ENCODE measurements at regions not wholly inside any gene's neighbourhood (a gene's known extent, or its start where the extent isn't known, plus 50 kb on each side); places are given as distances from the start of the nearest gene placed in this dataset.

- no peaks in the 10 kb centered on the region for H4K20me1 ChIP-seq (ENCODE audit: insufficient read depth, low read length)
- intact Hi-C loops (cut with micrococcal nuclease) = no loop called here
- Mint-ChIP-seq H3K4me3 (no peak overlapping the region), H3K27me3 (ENCODE audit: low read depth in 3 of 3) (peaks cover 0 to 2% (median 0%) of the 10 kb centered on the region in 3 donors), H3K36me3 (no peaks in the 10 kb centered on the region), H3K9me3 (peaks cover 0 to 10% (median 3%) of the 10 kb centered on the region in 7 donors), H3K4me1 (no peaks in the 10 kb centered on the region), H3K27ac (no peak overlapping the region)
- no peaks in the 10 kb centered on the region for H3K27me3 ChIP-seq (ENCODE audit: control insufficient read depth in 2 of 2, insufficient read depth in 2 of 2, low read length in 2 of 2)
- H3K4me2 ChIP-seq (replicated peaks; ENCODE audit: extremely low read depth, low read length, poor library complexity, severe bottlenecking) = no peak overlapping the region
- no peaks in the 10 kb centered on the region for H3K9me3 ChIP-seq (replicated peaks in 1 of 2; ENCODE audit: control insufficient read depth in 1 of 2, insufficient read depth in 1 of 2, low read length in 2 of 2)
- no peak overlapping the region for H2AFZ ChIP-seq (ENCODE audit: insufficient read depth, low read depth, low read length, poor library complexity, severe bottlenecking)
- DNase-seq = no peak
- no peak for TF ChIP-seq CTCF (IDR thresholded peaks at IDR 0.05)
- H3K4me3 ChIP-seq (replicated peaks in 1 of 3; ENCODE audit: low read depth in 2 of 3, low read length in 3 of 3) = no peak overlapping the region
- H3K79me2 ChIP-seq (ENCODE audit: insufficient read depth, low read length) = no peaks in the 10 kb centered on the region
- H3K36me3 ChIP-seq (replicated peaks in 1 of 2; ENCODE audit: control insufficient read depth in 1 of 2, insufficient read depth in 2 of 2, low read length in 2 of 2) = no peaks in the 10 kb centered on the region
- H3K4me1 ChIP-seq (ENCODE audit: control insufficient read depth in 1 of 2, insufficient read depth in 2 of 2, low read length in 2 of 2) = no peaks in the 10 kb centered on the region
- no peak overlapping the region for H3K27ac ChIP-seq (ENCODE audit: low read depth in 1 of 2, low read length in 2 of 2)
- no CpG with 5 or more reads among the region's 2 CpGs for WGBS (ENCODE audit: insufficient coverage)
- no peak overlapping the region for H3K9ac ChIP-seq (ENCODE audit: insufficient read depth, low read length, poor library complexity, severe bottlenecking)
Observed at GRCh38 chr17:53186001-53186400, 636.7 kb upstream of the KIF2B start.

GRCh38 chr17:53176629-53177028, 646.1 kb upstream of the KIF2B start:
- Mint-ChIP-seq H3K36me3 (no peaks in the 10 kb centered on the region), H3K4me1 (no peaks in the 10 kb centered on the region), H3K27me3 (ENCODE audit: low read depth in 3 of 3) (no peaks in the 10 kb centered on the region), H3K9me3 (peaks cover 0 to 2% (median 0%) of the 10 kb centered on the region in 7 donors), H3K27ac (no peak overlapping the region), H3K4me3 (no peak overlapping the region)
- no peak for DNase-seq
- H3K27ac ChIP-seq (ENCODE audit: low read depth in 1 of 2, low read length in 2 of 2) = no peak overlapping the region
- no peaks in the 10 kb centered on the region for H3K9me3 ChIP-seq (replicated peaks in 1 of 2; ENCODE audit: control insufficient read depth in 1 of 2, insufficient read depth in 1 of 2, low read length in 2 of 2)
- no peaks in the 10 kb centered on the region for H3K79me2 ChIP-seq (ENCODE audit: insufficient read depth, low read length)
- no peaks in the 10 kb centered on the region for H3K36me3 ChIP-seq (replicated peaks in 1 of 2; ENCODE audit: control insufficient read depth in 1 of 2, insufficient read depth in 2 of 2, low read length in 2 of 2)
- no peak overlapping the region for H3K9ac ChIP-seq (ENCODE audit: insufficient read depth, low read length, poor library complexity, severe bottlenecking)
- intact Hi-C loops (cut with micrococcal nuclease) = no loop called here
- H3K4me1 ChIP-seq (ENCODE audit: control insufficient read depth in 1 of 2, insufficient read depth in 2 of 2, low read length in 2 of 2) = no peaks in the 10 kb centered on the region
- H2AFZ ChIP-seq (ENCODE audit: insufficient read depth, low read depth, low read length, poor library complexity, severe bottlenecking) = no peak overlapping the region
- no peak overlapping the region for H3K4me3 ChIP-seq (replicated peaks in 1 of 3; ENCODE audit: low read depth in 2 of 3, low read length in 3 of 3)
- H3K4me2 ChIP-seq (replicated peaks; ENCODE audit: extremely low read depth, low read length, poor library complexity, severe bottlenecking) = no peak overlapping the region
- H3K27me3 ChIP-seq (ENCODE audit: control insufficient read depth in 2 of 2, insufficient read depth in 2 of 2, low read length in 2 of 2) = no peaks in the 10 kb centered on the region
- H4K20me1 ChIP-seq (ENCODE audit: insufficient read depth, low read length) = no peaks in the 10 kb centered on the region
- no peak for TF ChIP-seq CTCF (IDR thresholded peaks at IDR 0.05)
